Choroid plexus epithelial cell (primary cell): ENCODE measurements at regions not wholly inside any gene's neighbourhood (a gene's known extent, or its start where the extent isn't known, plus 50 kb on each side); places are given as distances from the start of the nearest gene placed in this dataset.

Experiments
- DNase-seq: peaks from one replicate; pipeline ENCODE4 v3.0.0-alpha.2; 2010; ENCODE audit warnings: low read depth
- H3K4me3 ChIP-seq: 2 replicates; pipeline ENCODE4 v1.5.1; 2011; ENCODE audit warnings: low read depth, mild to moderate bottlenecking, control low read depth, low read length, moderate library complexity
- TF ChIP-seq, protein P1 (sequence below): conservative IDR thresholded peaks from 2 replicates; pipeline ENCODE4 v1.5.1; 2011; ENCODE audit warnings: low read depth, mild to moderate bottlenecking, control low read depth, inconsistent platforms, low read length, moderate library complexity

DNA sequence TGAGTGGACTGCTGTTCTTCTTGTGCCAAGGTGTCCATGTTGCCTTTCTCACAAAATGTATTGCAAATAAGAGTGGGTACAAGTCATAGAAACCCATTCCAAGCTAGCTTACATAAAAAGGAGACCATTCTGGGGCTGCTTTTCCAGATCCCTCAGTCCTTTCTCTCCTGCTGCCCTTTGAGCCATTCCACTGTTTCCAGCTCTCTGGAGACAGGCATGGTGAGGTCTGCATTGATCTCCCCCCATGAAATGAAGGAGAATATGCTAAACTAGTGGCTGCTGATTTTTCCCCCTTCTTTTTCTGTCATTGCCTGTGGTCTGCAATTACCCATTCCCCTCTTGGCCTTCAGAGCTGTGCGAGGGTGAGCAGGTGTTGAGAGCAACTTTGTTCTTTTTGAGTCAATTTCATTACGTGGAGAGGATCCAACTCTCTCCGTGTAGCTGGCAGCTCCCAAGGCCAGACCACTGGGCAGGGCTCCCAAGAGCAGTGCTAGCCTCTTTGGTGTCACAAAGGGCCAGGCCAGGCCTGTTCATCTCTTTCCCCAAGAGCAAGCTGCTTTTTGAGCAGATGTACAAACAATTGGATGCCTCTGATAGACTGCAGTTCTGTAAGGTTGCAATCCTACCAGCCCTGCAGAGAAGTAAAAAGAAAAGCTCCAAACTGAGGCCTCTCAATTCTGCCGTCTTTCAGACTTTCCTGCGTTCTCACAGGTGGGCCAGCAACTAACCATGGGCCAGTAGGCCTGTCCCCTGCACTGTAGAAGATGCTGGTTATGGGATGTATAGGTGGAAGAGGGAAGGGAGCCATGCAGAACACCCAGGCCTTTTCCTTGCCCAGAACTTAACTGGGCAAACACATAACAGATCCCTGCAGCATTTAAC is 96.1 kb upstream of the ARMC2 start:
- no peak for DNase-seq
- TF ChIP-seq, protein P1, sequence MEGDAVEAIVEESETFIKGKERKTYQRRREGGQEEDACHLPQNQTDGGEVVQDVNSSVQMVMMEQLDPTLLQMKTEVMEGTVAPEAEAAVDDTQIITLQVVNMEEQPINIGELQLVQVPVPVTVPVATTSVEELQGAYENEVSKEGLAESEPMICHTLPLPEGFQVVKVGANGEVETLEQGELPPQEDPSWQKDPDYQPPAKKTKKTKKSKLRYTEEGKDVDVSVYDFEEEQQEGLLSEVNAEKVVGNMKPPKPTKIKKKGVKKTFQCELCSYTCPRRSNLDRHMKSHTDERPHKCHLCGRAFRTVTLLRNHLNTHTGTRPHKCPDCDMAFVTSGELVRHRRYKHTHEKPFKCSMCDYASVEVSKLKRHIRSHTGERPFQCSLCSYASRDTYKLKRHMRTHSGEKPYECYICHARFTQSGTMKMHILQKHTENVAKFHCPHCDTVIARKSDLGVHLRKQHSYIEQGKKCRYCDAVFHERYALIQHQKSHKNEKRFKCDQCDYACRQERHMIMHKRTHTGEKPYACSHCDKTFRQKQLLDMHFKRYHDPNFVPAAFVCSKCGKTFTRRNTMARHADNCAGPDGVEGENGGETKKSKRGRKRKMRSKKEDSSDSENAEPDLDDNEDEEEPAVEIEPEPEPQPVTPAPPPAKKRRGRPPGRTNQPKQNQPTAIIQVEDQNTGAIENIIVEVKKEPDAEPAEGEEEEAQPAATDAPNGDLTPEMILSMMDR, result no peak
- H3K4me3 ChIP-seq, result no peak overlapping the region

DNA sequence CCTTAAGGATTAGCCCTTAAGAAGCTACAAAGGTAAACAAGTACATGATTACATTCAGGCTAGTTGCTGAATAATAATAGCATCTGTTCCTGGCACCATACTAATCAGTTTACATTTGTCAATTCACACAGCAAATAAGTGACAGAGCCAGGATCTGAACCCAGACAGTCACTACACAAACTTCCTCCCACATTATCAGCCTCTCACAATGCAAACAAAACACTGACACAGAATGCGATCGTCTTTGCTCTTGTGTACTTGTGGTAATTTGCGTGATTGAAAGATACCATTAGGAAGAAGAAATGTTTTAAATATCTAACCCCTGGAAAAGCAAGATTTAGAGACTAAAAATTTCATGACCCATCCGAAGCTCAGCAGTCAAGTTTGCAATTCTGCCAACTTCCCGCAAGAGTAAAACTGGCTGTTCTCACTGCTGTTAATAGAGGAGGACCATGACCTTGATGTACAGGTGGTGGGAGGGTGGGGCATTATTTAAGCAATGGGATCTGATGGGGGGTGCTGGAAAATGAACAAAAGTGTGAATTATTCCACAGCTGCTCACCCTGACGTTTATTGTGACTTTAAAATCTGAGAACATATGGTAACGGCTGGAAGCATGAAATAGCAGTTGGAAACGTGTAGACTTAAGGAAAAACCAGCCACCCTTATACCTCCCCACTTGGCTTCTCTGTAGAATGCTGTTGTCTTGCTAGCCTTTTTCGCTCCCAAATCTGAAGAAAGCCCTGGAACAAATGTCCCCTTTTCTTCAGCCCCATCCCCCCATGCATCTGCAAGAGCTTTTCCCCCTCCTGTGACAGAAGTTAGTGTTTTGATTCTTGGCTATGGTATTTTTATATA is 95.3 kb upstream of the ARMC2 start:
- H3K4me3 ChIP-seq, result no peak overlapping the region
- no peak for DNase-seq
- TF ChIP-seq, protein P1, result no peak

DNA sequence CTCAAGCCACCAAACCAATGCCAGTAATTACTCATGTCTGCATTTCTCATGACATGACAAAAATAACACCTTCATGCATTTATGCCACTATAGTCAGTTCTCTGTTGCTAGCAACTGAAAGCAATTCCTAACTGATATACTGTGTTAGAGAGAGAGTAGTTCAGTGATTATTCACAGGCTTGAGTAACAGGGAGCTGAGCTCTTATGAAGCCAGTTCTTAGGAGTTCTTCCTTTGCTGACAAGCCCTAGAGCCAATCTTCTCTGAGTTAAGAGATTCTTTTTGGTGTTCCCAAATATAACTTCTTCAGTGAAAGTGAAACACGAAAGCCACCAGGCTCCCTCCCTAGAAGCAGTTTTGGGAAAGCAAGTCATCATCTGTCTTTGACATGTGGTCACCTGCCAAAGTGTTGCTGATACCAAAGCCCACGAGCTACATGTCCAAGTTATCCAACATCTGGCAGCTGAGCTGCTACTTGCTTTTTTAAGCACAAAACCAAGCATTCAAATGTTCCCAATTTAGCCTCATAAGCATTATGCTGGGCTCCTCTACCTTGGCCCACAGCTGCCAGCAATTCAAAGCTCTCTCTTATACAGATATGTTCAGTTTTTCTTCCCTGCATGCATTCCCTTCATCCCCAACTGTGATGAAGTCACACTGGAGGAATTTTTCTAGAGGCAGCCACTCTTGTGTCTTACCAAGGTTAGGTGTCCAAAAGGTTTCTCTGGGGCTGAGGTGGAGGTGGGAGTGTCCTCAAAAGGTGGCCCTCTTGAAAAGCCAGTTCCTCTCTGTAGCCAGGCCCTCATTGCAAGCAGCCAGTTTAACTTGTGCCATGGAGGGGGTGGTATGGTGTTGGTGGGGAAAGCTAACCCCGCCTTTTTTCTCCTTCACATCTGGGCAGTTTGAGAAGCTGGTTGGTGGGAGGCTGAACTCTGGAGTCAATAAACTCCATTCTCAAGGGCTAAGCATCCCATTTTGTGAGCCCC is 92.7 kb upstream of the ARMC2 start:
- DNase-seq, result peak; percentile 28
- no peak overlapping the region for H3K4me3 ChIP-seq
- TF ChIP-seq, protein P1, result no peak

DNA sequence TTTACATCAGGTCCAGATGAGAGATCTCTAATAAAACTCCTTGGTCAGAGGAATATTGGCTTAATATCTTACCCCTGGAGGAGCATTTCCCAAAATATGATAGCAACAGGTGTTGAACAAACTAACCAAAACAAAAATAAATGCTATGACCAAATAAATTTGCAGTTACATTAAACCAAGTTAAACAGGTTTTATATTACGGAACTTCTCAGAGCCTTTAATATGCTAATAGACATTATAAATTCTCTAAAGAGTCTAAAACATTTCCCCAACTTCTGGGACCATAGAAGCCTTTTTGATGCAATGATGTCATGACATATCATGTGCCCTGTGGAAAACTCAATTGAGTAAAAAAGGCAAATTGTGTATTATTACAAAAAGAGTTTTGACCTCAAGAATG is 90.9 kb upstream of the ARMC2 start:
- H3K4me3 ChIP-seq, result no peak overlapping the region
- no peak for DNase-seq
- TF ChIP-seq, protein P1, result no peak

DNA sequence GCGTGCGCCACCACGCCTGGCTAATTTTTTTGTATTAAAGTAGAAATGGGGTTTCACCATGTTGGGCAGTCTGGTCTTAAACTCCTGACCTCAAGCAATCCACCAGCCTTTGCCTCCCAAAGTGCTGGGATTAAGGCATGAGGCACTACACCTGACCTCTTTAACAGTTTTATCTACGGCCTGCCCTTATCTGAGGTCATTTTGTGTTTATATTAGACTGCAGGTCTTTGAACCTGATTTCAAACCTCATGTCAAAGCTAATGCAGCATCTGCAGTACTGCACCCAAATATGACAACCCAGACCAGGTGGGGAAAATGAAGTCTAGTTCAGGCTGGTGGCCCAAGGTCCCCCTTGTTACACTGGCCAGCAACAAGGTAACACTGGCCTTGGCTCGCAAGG is 89.3 kb upstream of the ARMC2 start:
- TF ChIP-seq, protein P1, result no peak
- H3K4me3 ChIP-seq, result no peak overlapping the region
- DNase-seq, result no peak

DNA sequence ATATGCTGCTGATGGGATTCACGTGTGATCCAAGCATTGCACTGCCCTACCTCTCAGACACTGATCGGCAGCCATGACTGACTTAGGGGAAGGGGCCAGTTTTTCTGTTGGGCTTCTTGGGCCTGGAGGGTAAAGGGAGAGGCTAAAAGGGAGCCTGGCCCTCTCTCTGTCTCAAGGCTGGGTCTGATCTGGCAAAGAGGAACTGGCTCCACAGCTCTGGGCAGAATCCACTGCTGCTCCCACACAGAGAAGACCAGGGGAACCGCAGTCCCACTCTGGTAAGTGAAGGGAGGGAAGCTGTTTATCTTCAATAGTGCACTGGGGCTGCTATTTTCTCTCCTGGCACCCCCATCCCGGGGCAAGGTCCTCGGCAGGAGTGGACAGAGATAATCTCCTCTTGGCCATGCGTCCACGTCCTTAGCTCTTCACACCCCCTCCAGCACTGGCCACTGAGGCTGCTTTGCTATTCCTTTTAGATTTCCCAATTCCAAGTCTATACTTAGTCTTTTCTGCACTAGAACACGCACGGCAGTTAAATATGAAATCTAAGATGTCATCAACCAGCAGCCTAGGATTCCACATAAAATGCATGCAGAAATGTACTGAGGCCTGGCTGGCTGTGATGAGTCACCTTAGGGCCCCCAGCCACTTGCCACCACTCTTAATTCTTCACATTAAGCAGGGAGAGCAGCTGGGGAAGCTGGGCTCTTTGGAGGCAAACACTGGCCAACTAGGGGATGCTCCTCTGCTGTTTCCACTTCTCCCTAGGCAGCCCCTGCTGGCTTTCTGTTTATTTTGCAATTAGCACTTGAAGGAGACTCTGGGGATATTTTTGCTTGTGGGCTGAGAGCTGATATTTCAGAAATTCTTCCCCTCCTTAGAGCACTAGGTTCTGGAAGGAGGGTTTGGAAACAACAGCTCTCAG is 87.8 kb upstream of the ARMC2 start:
- TF ChIP-seq, protein P1, result no peak
- no peak overlapping the region for H3K4me3 ChIP-seq
- DNase-seq, result peak; percentile 39
